Right atrium auricular region (tissue), 2 donors: ENCODE measurements at regions not wholly inside any gene's neighbourhood (a gene's known extent, or its start where the extent isn't known, plus 50 kb on each side); places are given as distances from the start of the nearest gene placed in this dataset.

ENCODE experiments used
- DNase-seq: peaks from one replicate; pipeline ENCODE4 v3.0.0-alpha.2; 2019; ENCODE audit warnings: low spot score
- H3K27ac ChIP-seq, 2 donors: fragments of 200-600 bp; sonication (generic); 1 replicate in 1 of 2; 2 replicates in 1 of 2; pipeline ENCODE4 v1.5.1; 2016 to 2019
- H3K27me3 ChIP-seq, 2 donors: fragments of 200-600 bp; sonication (generic); one replicate each; pipeline versions ENCODE4 v1.5.1 to v1.6.0; 2017 to 2019
- H3K36me3 ChIP-seq: fragments of 200-600 bp; sonication (generic); one replicate; pipeline ENCODE4 v1.5.1; 2016
- H3K4me1 ChIP-seq, 2 donors: fragments of 200-600 bp; sonication (generic); one replicate each; pipeline versions ENCODE4 v1.5.1 to v1.6.0; 2017 to 2019
- H3K4me3 ChIP-seq, 2 donors: fragments of 200-600 bp; sonication (generic); 1 replicate in 1 of 2; 2 replicates in 1 of 2; pipeline ENCODE4 v1.5.1; 2017 to 2019; ENCODE audit warnings: mild to moderate bottlenecking in 1 of 2, moderate library complexity in 1 of 2
- H3K9me3 ChIP-seq, 2 donors: fragments of 200-600 bp; sonication (generic); one replicate each; pipeline ENCODE4 v1.5.1; 2019
- TF ChIP-seq, protein P1 (sequence below), 2 donors: fragments of 200-600 bp; sonication (generic); IDR thresholded peaks; one replicate each; pipeline ENCODE4 v1.5.1; 2019; ENCODE audit warnings: antibody characterized with exemption in 2 of 2

DNA sequence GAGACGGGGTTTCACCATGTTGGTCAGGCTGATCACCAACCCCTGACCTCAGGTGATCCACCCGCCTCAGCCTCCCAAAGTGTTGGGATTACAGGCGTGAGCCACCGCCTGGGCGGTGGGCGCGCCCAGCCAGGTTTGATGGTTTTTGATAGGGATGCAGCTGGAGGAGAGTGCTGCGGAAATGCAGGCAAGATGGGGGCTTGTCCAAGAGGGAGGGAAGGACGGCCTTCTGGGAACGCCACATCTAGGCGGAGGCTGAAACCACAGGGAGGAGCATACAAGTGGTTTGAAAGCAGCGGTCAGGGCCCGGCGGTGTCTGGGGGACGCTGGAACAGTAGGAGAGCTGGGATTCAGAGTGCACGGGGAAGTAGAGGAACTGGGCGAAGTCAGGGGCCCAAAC is 134.6 kb downstream of the VRK1 start:
- no peak for DNase-seq
- Histone ChIP-seq H3K36me3 (no peaks in the 10 kb centered on the region), H3K4me3 (no peak overlapping the region), H3K27me3 (no peaks in the 10 kb centered on the region), H3K9me3 (no peaks in the 10 kb centered on the region), H3K27ac (no peak overlapping the region), H3K4me1 (no peaks in the 10 kb centered on the region)
- TF ChIP-seq, protein P1, sequence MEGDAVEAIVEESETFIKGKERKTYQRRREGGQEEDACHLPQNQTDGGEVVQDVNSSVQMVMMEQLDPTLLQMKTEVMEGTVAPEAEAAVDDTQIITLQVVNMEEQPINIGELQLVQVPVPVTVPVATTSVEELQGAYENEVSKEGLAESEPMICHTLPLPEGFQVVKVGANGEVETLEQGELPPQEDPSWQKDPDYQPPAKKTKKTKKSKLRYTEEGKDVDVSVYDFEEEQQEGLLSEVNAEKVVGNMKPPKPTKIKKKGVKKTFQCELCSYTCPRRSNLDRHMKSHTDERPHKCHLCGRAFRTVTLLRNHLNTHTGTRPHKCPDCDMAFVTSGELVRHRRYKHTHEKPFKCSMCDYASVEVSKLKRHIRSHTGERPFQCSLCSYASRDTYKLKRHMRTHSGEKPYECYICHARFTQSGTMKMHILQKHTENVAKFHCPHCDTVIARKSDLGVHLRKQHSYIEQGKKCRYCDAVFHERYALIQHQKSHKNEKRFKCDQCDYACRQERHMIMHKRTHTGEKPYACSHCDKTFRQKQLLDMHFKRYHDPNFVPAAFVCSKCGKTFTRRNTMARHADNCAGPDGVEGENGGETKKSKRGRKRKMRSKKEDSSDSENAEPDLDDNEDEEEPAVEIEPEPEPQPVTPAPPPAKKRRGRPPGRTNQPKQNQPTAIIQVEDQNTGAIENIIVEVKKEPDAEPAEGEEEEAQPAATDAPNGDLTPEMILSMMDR (IDR thresholded peaks at IDR 0.05), result no peak

DNA sequence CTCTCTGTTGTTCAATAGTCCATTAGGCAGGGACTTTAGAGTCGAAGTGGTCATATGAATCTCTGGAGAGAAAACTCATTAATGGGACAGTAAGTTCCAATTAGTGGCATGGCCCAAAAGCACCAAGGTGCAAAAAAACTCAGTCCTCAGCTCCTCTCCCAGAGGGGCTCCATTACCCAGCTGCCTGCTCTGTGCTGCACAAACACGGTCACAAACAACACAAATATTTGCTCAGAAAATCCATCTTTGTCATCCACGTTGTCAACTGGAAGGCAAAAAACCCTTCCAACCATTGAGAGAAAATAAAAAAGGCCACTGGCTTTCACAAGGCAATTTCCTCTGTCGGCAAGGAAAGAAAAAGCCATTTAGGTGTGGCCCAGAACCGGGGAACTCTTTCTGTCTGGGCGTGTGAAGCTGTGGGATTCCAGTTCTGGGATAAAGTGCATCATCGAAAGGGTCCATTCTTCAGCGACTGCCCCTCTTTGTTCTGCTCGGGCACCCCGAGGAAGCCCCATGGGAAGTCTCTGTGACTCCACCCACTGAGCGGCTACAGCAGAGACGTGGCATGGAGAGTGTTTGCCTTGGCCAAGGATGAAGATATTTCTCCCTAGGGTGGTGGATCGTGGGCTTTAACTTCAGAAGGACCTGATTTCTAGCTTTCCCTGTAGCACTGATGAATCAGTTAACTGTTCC is 137.6 kb downstream of the VRK1 start:
- H3K9me3 ChIP-seq, result no peaks in the 10 kb centered on the region
- no peak overlapping the region for H3K4me3 ChIP-seq
- H3K36me3 ChIP-seq, result no peaks in the 10 kb centered on the region
- DNase-seq, result no peak
- H3K27me3 ChIP-seq, result no peaks in the 10 kb centered on the region
- H3K4me1 ChIP-seq, result no peaks in the 10 kb centered on the region
- TF ChIP-seq, protein P1 (IDR thresholded peaks at IDR 0.05), result no peak
- no peak overlapping the region for H3K27ac ChIP-seq

DNA sequence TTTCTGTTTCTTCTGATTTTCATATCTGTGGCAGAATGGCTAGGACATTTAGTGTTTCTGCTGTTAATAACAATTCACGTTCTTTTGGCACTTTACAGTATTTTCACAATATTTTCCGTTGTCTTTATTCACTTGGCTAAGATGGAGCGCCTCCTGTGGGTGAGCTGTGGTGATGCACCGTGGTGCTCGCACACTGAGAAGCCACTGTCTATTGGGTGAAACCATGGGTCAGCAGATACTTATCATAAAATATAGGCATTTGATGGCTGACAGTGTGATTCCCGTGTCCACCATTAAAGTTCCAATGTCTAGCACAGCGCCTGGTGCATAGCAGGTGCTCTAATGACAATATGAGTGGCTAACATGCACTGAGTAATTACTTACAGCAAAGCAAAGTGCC is 141.8 kb downstream of the VRK1 start:
- TF ChIP-seq, protein P1 (IDR thresholded peaks at IDR 0.05), result no peak
- Histone ChIP-seq H3K4me1 (no peaks in the 10 kb centered on the region), H3K4me3 (no peak overlapping the region), H3K27ac (no peak overlapping the region), H3K27me3 (no peaks in the 10 kb centered on the region), H3K36me3 (no peaks in the 10 kb centered on the region), H3K9me3 (no peaks in the 10 kb centered on the region)
- DNase-seq, result no peak

DNA sequence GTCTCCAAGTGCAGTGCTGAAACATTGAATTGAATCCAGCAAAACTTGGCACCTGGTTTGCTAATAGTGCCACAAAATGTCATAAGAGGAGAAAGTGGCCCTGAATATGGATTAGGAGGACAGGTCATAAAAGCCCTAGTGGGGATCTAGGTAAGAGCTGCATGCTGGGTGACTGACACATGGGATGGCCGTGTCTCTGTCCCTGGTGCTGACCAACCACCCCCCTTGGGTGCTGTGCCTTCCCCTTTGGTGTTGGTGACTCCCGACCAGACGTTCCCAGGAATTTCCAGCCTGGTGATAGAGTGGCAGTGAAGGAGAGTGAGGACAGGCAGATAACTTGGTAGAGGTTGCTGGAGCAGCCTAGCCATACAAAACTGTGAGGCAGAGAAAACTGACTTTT is 142.8 kb downstream of the VRK1 start:
- Histone ChIP-seq H3K36me3 (no peaks in the 10 kb centered on the region), H3K4me3 (no peak overlapping the region), H3K9me3 (no peaks in the 10 kb centered on the region), H3K4me1 (no peaks in the 10 kb centered on the region), H3K27ac (no peak overlapping the region), H3K27me3 (no peaks in the 10 kb centered on the region)
- no peak for DNase-seq
- TF ChIP-seq, protein P1 (IDR thresholded peaks at IDR 0.05), result no peak

DNA sequence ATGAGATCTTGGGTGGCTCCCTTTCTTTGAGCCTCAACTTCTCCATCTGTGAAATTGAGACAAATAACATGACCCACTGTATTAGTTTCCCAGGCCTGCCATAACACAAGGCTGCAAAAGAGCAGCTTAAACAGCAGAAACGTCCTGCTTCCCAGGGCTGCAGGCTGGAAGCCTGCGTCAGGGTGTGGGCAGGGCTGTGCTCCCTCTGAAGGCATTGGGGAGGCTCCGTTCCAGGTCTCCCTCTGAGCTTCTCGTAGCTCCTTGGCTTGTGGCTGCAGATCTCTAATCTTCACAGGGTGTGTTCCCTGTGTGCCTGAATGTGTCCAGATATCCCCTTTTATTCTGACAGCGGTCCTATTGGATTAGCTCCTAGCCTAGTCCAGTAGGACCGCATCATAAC is 147.1 kb downstream of the VRK1 start:
- Histone ChIP-seq H3K4me1 (no peaks in the 10 kb centered on the region), H3K9me3 (no peaks in the 10 kb centered on the region), H3K27ac (no peak overlapping the region), H3K27me3 (no peaks in the 10 kb centered on the region), H3K36me3 (no peaks in the 10 kb centered on the region), H3K4me3 (no peak overlapping the region)
- no peak for DNase-seq
- TF ChIP-seq, protein P1 (IDR thresholded peaks at IDR 0.05), result no peak

DNA sequence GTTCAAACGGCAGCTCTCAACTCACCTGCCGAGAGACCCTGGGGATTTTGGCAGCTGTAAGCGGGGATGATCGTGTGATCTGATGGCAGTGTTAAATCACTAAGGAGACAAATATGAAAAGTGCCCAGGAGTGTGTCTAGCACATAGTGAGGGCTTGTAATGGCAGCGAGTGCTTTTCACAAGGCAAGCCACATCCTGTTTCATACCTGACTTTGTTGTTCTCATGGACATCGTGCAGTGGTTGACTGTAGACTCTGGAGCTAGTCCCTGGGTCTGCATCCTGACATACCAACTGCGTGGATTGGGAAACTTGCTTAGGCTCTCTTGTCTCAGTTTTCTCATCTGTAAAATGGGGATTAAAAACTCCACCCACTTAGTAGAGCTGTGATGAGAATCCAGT is 148.5 kb downstream of the VRK1 start:
- TF ChIP-seq, protein P1 (IDR thresholded peaks at IDR 0.05), result no peak
- H3K36me3 ChIP-seq, result no peaks in the 10 kb centered on the region
- no peak overlapping the region for H3K27ac ChIP-seq
- H3K9me3 ChIP-seq, result no peaks in the 10 kb centered on the region
- no peak for DNase-seq
- no peaks in the 10 kb centered on the region for H3K4me1 ChIP-seq
- no peak overlapping the region for H3K4me3 ChIP-seq
- H3K27me3 ChIP-seq, result no peaks in the 10 kb centered on the region
